Lower lobe of right lung (tissue), 2 donors: ENCODE measurements at regions not wholly inside any gene's neighbourhood (a gene's known extent, or its start where the extent isn't known, plus 50 kb on each side); places are given as distances from the start of the nearest gene placed in this dataset.

ENCODE experiments used
- ATAC-seq, 2 donors: fragments of 200-7000 bp; cut with Tn5 transposase; one replicate each; pipeline ENCODE4 v1.9.1; 2020 to 2022; ENCODE audit warnings: mild to moderate bottlenecking in 2 of 2, moderate library complexity in 2 of 2
- DNase-seq: peaks from one replicate; pipeline ENCODE4 v3.0.0-alpha.2; 2020
- H3K27ac ChIP-seq: fragments of 200-600 bp; one replicate; pipeline ENCODE4 v1.8.0; 2022
- H3K27me3 ChIP-seq: fragments of 200-600 bp; one replicate; pipeline ENCODE4 v1.8.0; 2022; ENCODE audit warnings: low read depth
- H3K36me3 ChIP-seq: fragments of 200-600 bp; one replicate; pipeline ENCODE4 v1.8.0; 2022; ENCODE audit warnings: mild to moderate bottlenecking
- H3K4me1 ChIP-seq: fragments of 200-600 bp; one replicate; pipeline ENCODE4 v1.8.0; 2022
- H3K4me3 ChIP-seq: fragments of 200-600 bp; one replicate; pipeline ENCODE4 v1.8.0; 2022; ENCODE audit warnings: mild to moderate bottlenecking
- H3K9me3 ChIP-seq: fragments of 200-600 bp; one replicate; pipeline ENCODE4 v1.8.0; 2022
- intact Hi-C: fragments of 100-400 bp; cut with DNase I; formaldehyde crosslinking; loops from one replicate; pipeline ENCODE4 v1.11.0; 2022
- TF ChIP-seq, protein P1 (sequence below): fragments of 200-600 bp; IDR thresholded peaks from one replicate; pipeline ENCODE4 v1.8.0; 2022; ENCODE audit warnings: antibody characterized with exemption, mild to moderate bottlenecking
- donor health status: DM: no; HTN: yes; CAD: no; lungs with severe emphysema.

DNA sequence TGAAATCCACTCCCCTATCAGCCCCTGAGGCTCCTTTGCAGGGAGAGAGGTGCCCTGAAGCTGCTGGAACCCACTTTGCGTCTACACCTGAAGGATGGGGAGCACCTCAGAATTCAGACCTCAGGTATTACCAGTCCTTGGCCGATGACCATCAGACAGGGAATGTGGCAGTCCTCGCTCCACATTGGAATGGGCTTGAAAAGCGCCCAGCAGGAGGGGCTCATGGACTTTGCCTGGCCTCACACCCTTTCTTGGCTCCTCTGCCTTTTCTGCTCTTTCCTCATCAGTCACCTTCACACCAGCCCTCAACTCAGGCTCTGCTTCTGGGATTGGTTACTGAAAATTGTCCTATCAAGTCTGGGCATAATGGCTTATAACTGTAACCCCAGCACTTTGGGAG lies 83.9 kb downstream of the BARX1 start:
- Histone ChIP-seq H3K27me3 (no peaks in the 10 kb centered on the region), H3K9me3 (peaks cover 22% of the 10 kb centered on the region), H3K4me1 (no peaks in the 10 kb centered on the region), H3K36me3 (no peaks in the 10 kb centered on the region), H3K27ac (no peak overlapping the region), H3K4me3 (no peak overlapping the region)
- TF ChIP-seq, protein P1, sequence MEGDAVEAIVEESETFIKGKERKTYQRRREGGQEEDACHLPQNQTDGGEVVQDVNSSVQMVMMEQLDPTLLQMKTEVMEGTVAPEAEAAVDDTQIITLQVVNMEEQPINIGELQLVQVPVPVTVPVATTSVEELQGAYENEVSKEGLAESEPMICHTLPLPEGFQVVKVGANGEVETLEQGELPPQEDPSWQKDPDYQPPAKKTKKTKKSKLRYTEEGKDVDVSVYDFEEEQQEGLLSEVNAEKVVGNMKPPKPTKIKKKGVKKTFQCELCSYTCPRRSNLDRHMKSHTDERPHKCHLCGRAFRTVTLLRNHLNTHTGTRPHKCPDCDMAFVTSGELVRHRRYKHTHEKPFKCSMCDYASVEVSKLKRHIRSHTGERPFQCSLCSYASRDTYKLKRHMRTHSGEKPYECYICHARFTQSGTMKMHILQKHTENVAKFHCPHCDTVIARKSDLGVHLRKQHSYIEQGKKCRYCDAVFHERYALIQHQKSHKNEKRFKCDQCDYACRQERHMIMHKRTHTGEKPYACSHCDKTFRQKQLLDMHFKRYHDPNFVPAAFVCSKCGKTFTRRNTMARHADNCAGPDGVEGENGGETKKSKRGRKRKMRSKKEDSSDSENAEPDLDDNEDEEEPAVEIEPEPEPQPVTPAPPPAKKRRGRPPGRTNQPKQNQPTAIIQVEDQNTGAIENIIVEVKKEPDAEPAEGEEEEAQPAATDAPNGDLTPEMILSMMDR, result no peak
- intact Hi-C loops, result no loop called here
- DNase-seq (no peak), ATAC-seq (no peak)

DNA sequence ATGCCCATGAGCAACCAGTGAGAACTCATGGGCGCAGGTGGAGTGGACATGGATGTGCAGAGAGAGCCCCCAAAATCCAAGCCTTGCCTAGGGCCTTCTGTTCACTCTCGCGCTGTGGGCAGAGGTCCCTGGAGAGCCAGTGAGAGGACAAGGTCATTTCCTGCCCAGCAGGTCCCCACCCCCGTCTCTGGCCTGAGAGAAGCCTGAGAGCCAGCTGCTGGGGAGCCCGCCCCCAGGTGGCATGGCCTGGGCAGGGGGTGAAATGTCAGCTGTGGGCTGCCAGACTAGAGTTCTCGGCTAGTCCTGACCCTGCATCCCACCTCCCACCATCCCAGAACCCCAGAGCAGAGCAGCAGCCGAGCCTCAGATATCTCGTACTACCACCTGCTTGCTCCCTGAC lies 85.3 kb downstream of the BARX1 start:
- no peak for DNase-seq
- Histone ChIP-seq H3K4me3 (no peak overlapping the region), H3K9me3 (peaks cover 8% of the 10 kb centered on the region), H3K27ac (no peak overlapping the region), H3K27me3 (no peaks in the 10 kb centered on the region), H3K4me1 (no peaks in the 10 kb centered on the region), H3K36me3 (no peaks in the 10 kb centered on the region)
- ATAC-seq, result no peak
- TF ChIP-seq, protein P1, result no peak
- intact Hi-C loops, result no loop called here

- H3K4me3 ChIP-seq, result no peak overlapping the region
- intact Hi-C loops, result no loop called here
- no peaks in the 10 kb centered on the region for H3K4me1 ChIP-seq
- no peak overlapping the region for H3K27ac ChIP-seq
- H3K9me3 ChIP-seq, result peaks cover under 1% of the 10 kb centered on the region
- ATAC-seq (no peak), DNase-seq (no peak)
- H3K36me3 ChIP-seq, result no peaks in the 10 kb centered on the region
- no peaks in the 10 kb centered on the region for H3K27me3 ChIP-seq
- TF ChIP-seq, protein P1, result no peak
Observed at GRCh38 chr9:93869088-93869487, 86.1 kb downstream of the BARX1 start.

GRCh38 chr9:93865716-93866115 lies 89.4 kb downstream of the BARX1 start:
- ATAC-seq (no peak), DNase-seq (no peak)
- Histone ChIP-seq H3K36me3 (no peaks in the 10 kb centered on the region), H3K27me3 (peaks cover 19% of the 10 kb centered on the region), H3K9me3 (no peaks in the 10 kb centered on the region), H3K4me1 (no peaks in the 10 kb centered on the region), H3K27ac (no peak overlapping the region), H3K4me3 (no peak overlapping the region)
- intact Hi-C loops, result no loop called here
- TF ChIP-seq, protein P1, result no peak

GRCh38 chr9:93865245-93865644 lies 89.9 kb downstream of the BARX1 start:
- TF ChIP-seq, protein P1, result no peak
- no peak overlapping the region for H3K27ac ChIP-seq
- no peak overlapping the region for H3K4me3 ChIP-seq
- peaks cover 23% of the 10 kb centered on the region for H3K27me3 ChIP-seq
- no peaks in the 10 kb centered on the region for H3K4me1 ChIP-seq
- intact Hi-C loops, result no loop called here
- no peak for DNase-seq
- no peaks in the 10 kb centered on the region for H3K36me3 ChIP-seq
- no peak for ATAC-seq
- H3K9me3 ChIP-seq, result no peaks in the 10 kb centered on the region

GRCh38 chr9:93864840-93865239 lies 90.3 kb downstream of the BARX1 start:
- peaks cover 27% of the 10 kb centered on the region for H3K27me3 ChIP-seq
- no peak overlapping the region for H3K27ac ChIP-seq
- H3K9me3 ChIP-seq, result no peaks in the 10 kb centered on the region
- intact Hi-C loops, result no loop called here
- no peaks in the 10 kb centered on the region for H3K36me3 ChIP-seq
- DNase-seq, result no peak
- H3K4me3 ChIP-seq, result no peak overlapping the region
- ATAC-seq, result no peak
- TF ChIP-seq, protein P1, result no peak
- no peaks in the 10 kb centered on the region for H3K4me1 ChIP-seq
